ENCODE measurements at regions not wholly inside any gene's neighbourhood (a gene's known extent, or its start where the extent isn't known, plus 50 kb on each side); places are given as distances from the start of the nearest gene placed in this dataset.

GRCh38 chr14:36005670-36006069 lies 170.9 kb downstream of the PTCSC3 start:
- DNase-seq (no peak), ATAC-seq (no peak)
- 61% methylated on average over 4 of the region's 4 CpGs for WGBS (ENCODE audit: insufficient coverage, low coverage, low lambda C conversion rate, missing lambda C conversion rate)
- TF ChIP-seq CTCF (IDR thresholded peaks at IDR 0.05) (no peak), POLR2A (IDR thresholded peaks at IDR 0.05) (no peak)
- Histone ChIP-seq H3K4me3 (no peak overlapping the region), H3K27ac (no peak overlapping the region), H3K4me1 (no peaks in the 10 kb centered on the region), H3K36me3 (no peaks in the 10 kb centered on the region), H3K9me3 (no peaks in the 10 kb centered on the region), H3K27me3 (no peaks in the 10 kb centered on the region)
- intact Hi-C loops (cut with DNase I) = no loop called here

- no peak overlapping the region for H3K27ac ChIP-seq
- no peaks in the 10 kb centered on the region for H3K36me3 ChIP-seq
- intact Hi-C loops (cut with DNase I) = no loop called here
- H3K4me3 ChIP-seq = no peak overlapping the region
- 60% methylated on average over 1 of the region's 4 CpGs for WGBS (ENCODE audit: insufficient coverage, low coverage, low lambda C conversion rate, missing lambda C conversion rate)
- H3K27me3 ChIP-seq = no peaks in the 10 kb centered on the region
- no peaks in the 10 kb centered on the region for H3K9me3 ChIP-seq
- ATAC-seq (no peak), DNase-seq (no peak)
- H3K4me1 ChIP-seq = no peaks in the 10 kb centered on the region
- TF ChIP-seq POLR2A (IDR thresholded peaks at IDR 0.05) (no peak), CTCF (IDR thresholded peaks at IDR 0.05) (no peak)
Measured at GRCh38 chr14:36001936-36002335, 174.6 kb downstream of the PTCSC3 start.

GRCh38 chr14:35999294-35999693 lies 173.2 kb downstream of the BRMS1L start:
- H3K27ac ChIP-seq = no peak overlapping the region
- DNase-seq = no peak
- no peaks in the 10 kb centered on the region for H3K36me3 ChIP-seq
- no peak overlapping the region for H3K4me3 ChIP-seq
- no peaks in the 10 kb centered on the region for H3K9me3 ChIP-seq
- intact Hi-C loops (cut with DNase I) = no loop called here
- 85% methylated on average over 5 of the region's 5 CpGs for WGBS (ENCODE audit: insufficient coverage, low coverage, low lambda C conversion rate, missing lambda C conversion rate)
- ATAC-seq = no peak
- no peaks in the 10 kb centered on the region for H3K27me3 ChIP-seq
- H3K4me1 ChIP-seq = no peaks in the 10 kb centered on the region
- TF ChIP-seq CTCF (IDR thresholded peaks at IDR 0.05) = no peak
- no peak for TF ChIP-seq POLR2A (IDR thresholded peaks at IDR 0.05)

- Histone ChIP-seq H3K9me3 (no peaks in the 10 kb centered on the region), H3K36me3 (no peaks in the 10 kb centered on the region), H3K27me3 (no peaks in the 10 kb centered on the region), H3K4me3 (no peak overlapping the region), H3K4me1 (no peaks in the 10 kb centered on the region), H3K27ac (no peak overlapping the region)
- no peak for TF ChIP-seq POLR2A (IDR thresholded peaks at IDR 0.05)
- TF ChIP-seq CTCF (IDR thresholded peaks at IDR 0.05) = no peak
- intact Hi-C loops (cut with DNase I) = no loop called here
- 83% methylated on average over 6 of the region's 12 CpGs for WGBS (ENCODE audit: insufficient coverage, low coverage, low lambda C conversion rate, missing lambda C conversion rate)
- no peak for DNase-seq
- no peak for ATAC-seq
Measured at GRCh38 chr14:35998303-35998702, 172.2 kb downstream of the BRMS1L start.

- no peak for ATAC-seq
- TF ChIP-seq POLR2A (IDR thresholded peaks at IDR 0.05) = no peak
- no peak for TF ChIP-seq CTCF (IDR thresholded peaks at IDR 0.05)
- intact Hi-C loops (cut with DNase I) = no loop called here
- no peaks in the 10 kb centered on the region for H3K27me3 ChIP-seq
- no peaks in the 10 kb centered on the region for H3K36me3 ChIP-seq
- H3K4me1 ChIP-seq = no peaks in the 10 kb centered on the region
- H3K27ac ChIP-seq = no peak overlapping the region
- no peak overlapping the region for H3K4me3 ChIP-seq
- H3K9me3 ChIP-seq = no peaks in the 10 kb centered on the region
- WGBS (ENCODE audit: insufficient coverage, low coverage, low lambda C conversion rate, missing lambda C conversion rate) = 77% methylated on average over 3 of the region's 3 CpGs
- no peak for DNase-seq
Measured at GRCh38 chr14:35993684-35993960, 167.5 kb downstream of the BRMS1L start.

Measured in right lobe of liver (tissue), 6 donors.